ENCODE measurements at regions not wholly inside any gene's neighbourhood (a gene's known extent, or its start where the extent isn't known, plus 50 kb on each side); places are given as distances from the start of the nearest gene placed in this dataset.

GRCh38 chr11:130600139-130600538, 151.7 kb downstream of the ADAMTS15 start:
- TF ChIP-seq CTCF (IDR thresholded peaks at IDR 0.05) (no peak), SIN3A (IDR thresholded peaks at IDR 0.05; ENCODE audit: borderline replicate concordance, insufficient read depth, low read depth, low read length) (no peak)
- Histone ChIP-seq H3K9me3 (ENCODE audit: control insufficient read depth, insufficient read depth, low read depth, low read length) (no peaks in the 10 kb centered on the region), H3K4me3 (ENCODE audit: low read depth in 2 of 2, low read length in 2 of 2) (no peak overlapping the region), H3K4me1 (ENCODE audit: control insufficient read depth, insufficient read depth, low read length) (no peaks in the 10 kb centered on the region), H3K36me3 (ENCODE audit: control insufficient read depth, insufficient read depth, low read length) (no peaks in the 10 kb centered on the region), H3K27ac (ENCODE audit: low read length) (no peak overlapping the region), H3K27me3 (ENCODE audit: control insufficient read depth, insufficient read depth, low read length) (no peaks in the 10 kb centered on the region)
- DNase-seq (ENCODE audit: low read depth, low spot score) = no peak
- intact Hi-C loops (cut with micrococcal nuclease; ENCODE audit: unreplicated experiment) = no loop called here
- ChIA-PET POLR2A (no interaction called here), CTCF (no interaction called here)
- ATAC-seq = no peak
- in situ Hi-C loops (cut with HindIII; ENCODE audit: low pct_unique_long_range_greater_than_20kb, low sequenced_read_pairs) = no loop called here
- no TSS peak for BruUV-seq (replicated peaks)

GRCh38 chr11:130600616-130601015, 152.2 kb downstream of the ADAMTS15 start:
- no peak overlapping the region for H3K27ac ChIP-seq (ENCODE audit: low read length)
- no peaks in the 10 kb centered on the region for H3K36me3 ChIP-seq (ENCODE audit: control insufficient read depth, insufficient read depth, low read length)
- intact Hi-C loops (cut with micrococcal nuclease; ENCODE audit: unreplicated experiment) (no loop called here), in situ Hi-C loops (cut with HindIII; ENCODE audit: low pct_unique_long_range_greater_than_20kb, low sequenced_read_pairs) (no loop called here)
- DNase-seq (ENCODE audit: low read depth, low spot score) (no peak), ATAC-seq (no peak)
- no peak for TF ChIP-seq CTCF (IDR thresholded peaks at IDR 0.05)
- no peak for TF ChIP-seq TCF7L2 (IDR thresholded peaks at IDR 0.05; ENCODE audit: low read depth, low read length)
- TF ChIP-seq, protein P1, sequence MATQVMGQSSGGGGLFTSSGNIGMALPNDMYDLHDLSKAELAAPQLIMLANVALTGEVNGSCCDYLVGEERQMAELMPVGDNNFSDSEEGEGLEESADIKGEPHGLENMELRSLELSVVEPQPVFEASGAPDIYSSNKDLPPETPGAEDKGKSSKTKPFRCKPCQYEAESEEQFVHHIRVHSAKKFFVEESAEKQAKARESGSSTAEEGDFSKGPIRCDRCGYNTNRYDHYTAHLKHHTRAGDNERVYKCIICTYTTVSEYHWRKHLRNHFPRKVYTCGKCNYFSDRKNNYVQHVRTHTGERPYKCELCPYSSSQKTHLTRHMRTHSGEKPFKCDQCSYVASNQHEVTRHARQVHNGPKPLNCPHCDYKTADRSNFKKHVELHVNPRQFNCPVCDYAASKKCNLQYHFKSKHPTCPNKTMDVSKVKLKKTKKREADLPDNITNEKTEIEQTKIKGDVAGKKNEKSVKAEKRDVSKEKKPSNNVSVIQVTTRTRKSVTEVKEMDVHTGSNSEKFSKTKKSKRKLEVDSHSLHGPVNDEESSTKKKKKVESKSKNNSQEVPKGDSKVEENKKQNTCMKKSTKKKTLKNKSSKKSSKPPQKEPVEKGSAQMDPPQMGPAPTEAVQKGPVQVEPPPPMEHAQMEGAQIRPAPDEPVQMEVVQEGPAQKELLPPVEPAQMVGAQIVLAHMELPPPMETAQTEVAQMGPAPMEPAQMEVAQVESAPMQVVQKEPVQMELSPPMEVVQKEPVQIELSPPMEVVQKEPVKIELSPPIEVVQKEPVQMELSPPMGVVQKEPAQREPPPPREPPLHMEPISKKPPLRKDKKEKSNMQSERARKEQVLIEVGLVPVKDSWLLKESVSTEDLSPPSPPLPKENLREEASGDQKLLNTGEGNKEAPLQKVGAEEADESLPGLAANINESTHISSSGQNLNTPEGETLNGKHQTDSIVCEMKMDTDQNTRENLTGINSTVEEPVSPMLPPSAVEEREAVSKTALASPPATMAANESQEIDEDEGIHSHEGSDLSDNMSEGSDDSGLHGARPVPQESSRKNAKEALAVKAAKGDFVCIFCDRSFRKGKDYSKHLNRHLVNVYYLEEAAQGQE (IDR thresholded peaks at IDR 0.05; ENCODE audit: insufficient read depth in 1 of 2, low read depth in 2 of 2, low read length in 1 of 2) = no peak
- TF ChIP-seq POLR2AphosphoS5 (IDR thresholded peaks at IDR 0.05; ENCODE audit: low read depth, low read length) = no peak
- TF ChIP-seq SIN3A (IDR thresholded peaks at IDR 0.05; ENCODE audit: borderline replicate concordance, insufficient read depth, low read depth, low read length) = no peak
- no peaks in the 10 kb centered on the region for H3K27me3 ChIP-seq (ENCODE audit: control insufficient read depth, insufficient read depth, low read length)
- H3K4me3 ChIP-seq (ENCODE audit: low read depth in 2 of 2, low read length in 2 of 2) = no peak overlapping the region
- H3K4me1 ChIP-seq (ENCODE audit: control insufficient read depth, insufficient read depth, low read length) = no peaks in the 10 kb centered on the region
- H3K9me3 ChIP-seq (ENCODE audit: control insufficient read depth, insufficient read depth, low read depth, low read length) = no peaks in the 10 kb centered on the region
- CTCF ChIA-PET = no interaction called here
- BruUV-seq (replicated peaks) = no TSS peak
- POLR2A ChIA-PET = no interaction called here

GRCh38 chr11:130601141-130601540, 152.7 kb downstream of the ADAMTS15 start:
- intact Hi-C loops (cut with micrococcal nuclease; ENCODE audit: unreplicated experiment) (no loop called here), in situ Hi-C loops (cut with HindIII; ENCODE audit: low pct_unique_long_range_greater_than_20kb, low sequenced_read_pairs) (no loop called here)
- DNase-seq (ENCODE audit: low read depth, low spot score) (no peak), ATAC-seq (no peak)
- Histone ChIP-seq H3K9me3 (ENCODE audit: control insufficient read depth, insufficient read depth, low read depth, low read length) (no peaks in the 10 kb centered on the region), H3K27ac (ENCODE audit: low read length) (no peak overlapping the region), H3K36me3 (ENCODE audit: control insufficient read depth, insufficient read depth, low read length) (no peaks in the 10 kb centered on the region), H3K4me1 (ENCODE audit: control insufficient read depth, insufficient read depth, low read length) (no peaks in the 10 kb centered on the region), H3K4me3 (ENCODE audit: low read depth in 2 of 2, low read length in 2 of 2) (no peak overlapping the region), H3K27me3 (ENCODE audit: control insufficient read depth, insufficient read depth, low read length) (no peaks in the 10 kb centered on the region)
- CTCF ChIA-PET = no interaction called here
- TF ChIP-seq, protein P1 (IDR thresholded peaks at IDR 0.05; ENCODE audit: insufficient read depth in 1 of 2, low read depth in 2 of 2, low read length in 1 of 2) = no peak
- TF ChIP-seq SIN3A (IDR thresholded peaks at IDR 0.05; ENCODE audit: borderline replicate concordance, insufficient read depth, low read depth, low read length) (no peak), POLR2AphosphoS5 (IDR thresholded peaks at IDR 0.05; ENCODE audit: low read depth, low read length) (no peak), TCF7L2 (IDR thresholded peaks at IDR 0.05; ENCODE audit: low read depth, low read length) (no peak), CTCF (IDR thresholded peaks at IDR 0.05) (no peak)
- POLR2A ChIA-PET = no interaction called here
- BruUV-seq (replicated peaks) = no TSS peak

All from Panc1 (cell line).